GM13976 (cell line): ENCODE measurements at regions not wholly inside any gene's neighbourhood (a gene's known extent, or its start where the extent isn't known, plus 50 kb on each side); places are given as distances from the start of the nearest gene placed in this dataset.

Experiments
- DNase-seq: peaks from one replicate; pipeline ENCODE4 v3.0.0; 2012; ENCODE audit warnings: low spot score
- in situ Hi-C: fragments of 300-500 bp; cut with MboI; formaldehyde crosslinking; loops from one replicate; pipeline ENCODE4 v1.12.0; 2022; ENCODE audit warnings: low sequenced_read_pairs, mixed read lengths, inconsistent platforms; ENCODE audit not compliant: unreplicated experiment
- TF ChIP-seq, protein P1 (sequence below): IDR thresholded peaks from 2 replicates; pipeline ENCODE4 v1.5.1; 2012; ENCODE audit warnings: borderline replicate concordance, mild to moderate bottlenecking; ENCODE audit not compliant: insufficient read depth; ENCODE audit errors: extremely low read depth, missing control alignments, control extremely low read depth

- in situ Hi-C loops = no loop called here
- DNase-seq = no peak
- TF ChIP-seq, protein P1, sequence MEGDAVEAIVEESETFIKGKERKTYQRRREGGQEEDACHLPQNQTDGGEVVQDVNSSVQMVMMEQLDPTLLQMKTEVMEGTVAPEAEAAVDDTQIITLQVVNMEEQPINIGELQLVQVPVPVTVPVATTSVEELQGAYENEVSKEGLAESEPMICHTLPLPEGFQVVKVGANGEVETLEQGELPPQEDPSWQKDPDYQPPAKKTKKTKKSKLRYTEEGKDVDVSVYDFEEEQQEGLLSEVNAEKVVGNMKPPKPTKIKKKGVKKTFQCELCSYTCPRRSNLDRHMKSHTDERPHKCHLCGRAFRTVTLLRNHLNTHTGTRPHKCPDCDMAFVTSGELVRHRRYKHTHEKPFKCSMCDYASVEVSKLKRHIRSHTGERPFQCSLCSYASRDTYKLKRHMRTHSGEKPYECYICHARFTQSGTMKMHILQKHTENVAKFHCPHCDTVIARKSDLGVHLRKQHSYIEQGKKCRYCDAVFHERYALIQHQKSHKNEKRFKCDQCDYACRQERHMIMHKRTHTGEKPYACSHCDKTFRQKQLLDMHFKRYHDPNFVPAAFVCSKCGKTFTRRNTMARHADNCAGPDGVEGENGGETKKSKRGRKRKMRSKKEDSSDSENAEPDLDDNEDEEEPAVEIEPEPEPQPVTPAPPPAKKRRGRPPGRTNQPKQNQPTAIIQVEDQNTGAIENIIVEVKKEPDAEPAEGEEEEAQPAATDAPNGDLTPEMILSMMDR = no peak
Measured at GRCh38 chr3:159859836-159860235, 128.8 kb upstream of the IL12A start.

DNA sequence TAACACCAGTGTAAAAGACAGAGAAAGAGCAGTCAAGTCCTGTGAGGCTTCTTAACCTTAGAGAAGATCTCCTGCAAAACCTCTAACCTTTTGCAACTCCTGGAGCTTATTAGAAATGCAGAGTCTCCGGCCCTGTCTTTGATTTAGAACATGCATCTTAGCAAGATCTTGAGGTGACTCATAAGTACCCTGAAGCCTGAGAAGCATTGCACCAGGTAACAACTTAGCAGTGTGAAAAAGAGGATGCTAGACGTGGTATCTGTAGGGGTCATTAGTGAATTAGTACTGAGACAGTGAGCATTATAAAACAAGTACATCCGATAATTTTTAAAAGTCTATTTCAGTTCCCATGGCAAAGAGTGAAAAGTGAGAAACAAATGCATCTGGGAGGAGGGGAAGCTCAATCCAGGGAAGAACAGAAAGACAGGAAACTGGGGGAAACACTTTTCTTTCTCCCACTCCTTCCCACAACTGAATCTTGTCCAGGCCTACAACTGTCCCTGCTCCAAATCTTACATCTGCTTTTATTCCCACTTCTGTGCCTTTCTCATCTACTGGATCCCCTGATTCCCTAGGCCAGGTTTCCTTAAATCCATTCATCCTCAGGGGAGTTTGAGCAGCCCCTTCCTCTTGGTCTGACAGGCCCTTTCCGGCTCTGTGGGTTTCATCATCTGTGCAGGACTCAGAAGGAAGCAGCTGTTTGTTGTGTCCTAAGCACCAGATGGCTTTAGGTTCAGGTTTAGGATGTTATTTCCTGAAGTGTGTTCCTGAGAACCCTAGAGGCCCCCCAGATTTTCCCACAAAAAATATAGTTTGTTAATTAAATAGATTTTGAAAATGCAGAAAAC lies 128.1 kb upstream of the IL12A start:
- TF ChIP-seq, protein P1 = no peak
- in situ Hi-C loops = no loop called here

DNA sequence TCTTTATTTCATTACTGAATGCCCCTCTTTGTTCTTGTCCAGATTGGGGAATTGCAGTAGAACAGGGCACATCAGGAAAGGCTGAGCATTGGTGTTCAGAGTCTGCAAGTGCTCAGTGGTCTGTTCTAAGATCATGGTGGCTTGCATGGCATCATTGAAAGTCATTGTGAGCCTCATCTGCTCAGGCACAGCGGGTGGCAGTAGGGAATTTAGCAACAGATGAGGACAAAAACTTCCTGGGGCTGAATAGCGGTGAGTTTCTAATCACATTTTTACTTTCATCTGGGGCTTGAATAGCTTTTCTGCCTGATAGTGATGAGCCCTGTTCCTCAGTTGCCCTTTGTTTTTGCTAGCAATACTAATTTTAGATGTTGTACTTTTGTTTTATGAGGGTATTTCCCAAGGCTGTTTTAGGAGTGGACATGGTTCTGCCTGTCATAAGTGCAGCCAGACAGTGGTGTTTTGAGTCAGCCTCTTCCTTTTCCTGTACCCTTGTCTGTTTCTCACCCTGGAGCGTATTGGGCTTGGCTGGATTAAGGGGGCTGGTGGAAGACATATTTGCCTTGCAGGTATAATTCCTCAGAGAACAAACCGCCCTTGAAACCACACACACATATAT lies 127.2 kb upstream of the IL12A start:
- in situ Hi-C loops = no loop called here
- TF ChIP-seq, protein P1 = no peak
- no peak for DNase-seq

More for the DNA sequence above, 128.1 kb upstream of the IL12A start:
- no peak for DNase-seq

DNA sequence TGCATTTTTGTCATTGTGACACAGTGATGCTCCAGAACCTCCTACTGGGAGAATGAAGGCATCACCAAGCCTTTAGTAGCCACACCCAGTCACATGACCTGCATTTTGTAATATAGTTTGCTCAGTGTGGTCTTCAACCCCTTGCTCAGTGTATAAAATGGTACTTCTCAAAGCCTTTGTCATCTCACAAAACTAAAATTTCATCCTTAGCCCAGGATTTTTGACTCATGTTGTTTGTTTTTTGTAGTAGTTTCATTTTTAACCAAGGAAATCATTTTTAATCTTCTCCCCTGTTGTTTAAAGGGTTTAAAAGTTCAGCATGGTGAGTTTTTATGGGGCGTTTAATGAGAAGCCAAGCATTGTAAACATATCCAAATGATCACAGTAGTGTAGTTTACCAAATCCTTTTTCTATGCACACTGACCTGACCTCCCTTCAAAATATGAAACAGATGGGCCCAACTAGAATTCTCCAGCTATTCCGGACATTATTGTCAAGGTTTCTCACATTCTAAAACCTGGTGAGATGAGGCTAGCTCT lies 123.5 kb upstream of the IL12A start:
- in situ Hi-C loops = no loop called here
- TF ChIP-seq, protein P1 = no peak
- no peak for DNase-seq

GRCh38 chr3:159866201-159866746 lies 122.4 kb upstream of the IL12A start:
- no peak for DNase-seq
- TF ChIP-seq, protein P1 = no peak
- in situ Hi-C loops = no loop called here

DNA sequence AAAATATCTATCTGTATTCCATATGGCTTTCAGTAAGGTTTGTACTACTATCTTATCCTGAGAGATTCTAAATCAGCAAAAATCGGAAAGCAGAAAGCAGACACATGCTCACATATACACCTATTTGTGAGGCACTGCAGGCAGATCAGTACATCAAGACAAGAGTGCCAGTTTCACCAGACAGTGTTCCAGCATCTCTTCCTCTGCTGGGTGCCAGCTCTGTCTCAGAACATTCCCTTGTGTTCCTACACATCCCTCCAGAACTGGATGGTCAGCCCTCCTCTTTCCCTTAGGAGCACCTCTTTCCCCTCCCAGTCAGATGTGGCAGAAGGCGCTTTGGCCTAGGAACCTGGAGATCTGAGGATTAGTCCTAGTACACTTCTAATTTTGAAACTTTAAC lies 121.3 kb upstream of the IL12A start:
- TF ChIP-seq, protein P1 = no peak
- in situ Hi-C loops = no loop called here

More for the DNA sequence above, 121.3 kb upstream of the IL12A start:
- no peak for DNase-seq
